ENCODE measurements at regions not wholly inside any gene's neighbourhood (a gene's known extent, or its start where the extent isn't known, plus 50 kb on each side); places are given as distances from the start of the nearest gene placed in this dataset.

DNA sequence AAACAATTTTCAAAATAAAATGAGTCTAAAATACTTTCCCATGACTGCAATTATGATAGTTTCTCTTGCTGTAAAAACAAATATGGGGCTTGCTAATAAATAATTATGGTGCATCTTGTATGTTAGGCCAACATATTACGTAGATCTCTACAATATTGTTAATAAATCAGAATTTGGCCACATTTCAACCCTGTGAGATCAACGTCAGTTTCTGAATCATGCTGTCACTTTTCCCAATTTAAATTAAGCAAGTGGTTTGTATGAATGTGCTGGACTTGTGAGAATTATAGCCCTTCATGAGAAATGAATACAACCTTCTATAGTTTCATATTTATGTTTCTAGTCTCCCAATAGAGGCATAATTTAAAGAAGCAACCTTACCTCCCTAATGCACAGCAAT lies 808.9 kb downstream of the SUCLG1 start:
- no peak for DNase-seq (ENCODE audit: low spot score)

DNA sequence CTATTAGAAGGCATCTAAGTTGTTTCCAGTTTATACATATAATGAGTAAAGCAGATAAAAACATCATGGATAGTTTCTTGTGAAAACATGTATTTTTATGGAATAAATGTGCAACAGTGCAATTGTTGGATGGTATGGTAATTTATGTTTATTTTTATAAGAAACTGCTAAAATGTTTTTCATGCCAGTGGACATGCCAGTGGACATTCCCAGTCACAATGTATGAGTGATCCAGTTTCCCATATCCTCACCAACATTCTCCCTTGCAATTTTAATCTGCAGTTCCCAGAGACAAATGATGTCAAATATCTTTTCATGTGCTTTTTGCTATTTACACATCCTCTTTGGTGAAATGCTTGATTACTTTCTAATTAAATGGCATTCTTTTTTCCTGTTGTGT lies 818.6 kb downstream of the SUCLG1 start:
- no peak for DNase-seq (ENCODE audit: low spot score)

DNA sequence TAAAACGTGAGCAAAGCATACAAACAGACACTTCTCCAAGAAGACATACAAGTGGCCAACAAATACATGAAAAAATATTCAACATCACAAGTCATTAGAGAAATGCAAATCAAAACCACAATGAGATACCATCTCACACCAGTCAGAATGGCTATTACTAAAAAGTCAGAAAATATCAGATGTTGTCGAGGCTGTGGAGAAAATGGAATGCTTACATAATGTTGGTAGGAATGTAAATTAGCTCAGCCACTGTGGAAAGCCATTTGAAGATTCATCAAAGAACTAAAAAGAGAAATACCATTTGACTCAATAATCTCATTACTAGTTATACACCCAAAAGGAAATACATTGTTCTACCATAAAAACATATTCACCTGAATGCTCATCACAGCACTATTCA lies 825.7 kb downstream of the SUCLG1 start:
- DNase-seq (ENCODE audit: low spot score), result no peak

DNA sequence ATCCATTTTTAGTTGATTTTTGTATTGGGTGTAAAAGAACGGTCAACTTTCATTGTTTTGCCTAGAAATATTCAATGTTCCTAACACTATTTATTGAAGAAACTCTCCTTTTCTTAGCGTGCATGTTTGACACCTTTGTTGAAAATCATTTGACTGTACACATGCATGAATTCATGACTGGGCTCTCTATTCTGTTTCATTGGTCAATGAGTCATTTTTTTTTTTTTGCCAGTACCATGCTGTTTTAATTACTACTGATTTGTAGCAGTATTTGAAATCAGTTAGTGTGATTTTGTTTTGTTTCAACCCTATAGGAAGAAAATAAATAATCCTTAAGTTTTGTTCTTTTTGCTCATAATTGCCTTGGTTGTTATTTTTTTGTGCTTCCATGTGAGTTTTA lies 828.7 kb downstream of the SUCLG1 start:
- no peak for DNase-seq (ENCODE audit: low spot score)

DNA sequence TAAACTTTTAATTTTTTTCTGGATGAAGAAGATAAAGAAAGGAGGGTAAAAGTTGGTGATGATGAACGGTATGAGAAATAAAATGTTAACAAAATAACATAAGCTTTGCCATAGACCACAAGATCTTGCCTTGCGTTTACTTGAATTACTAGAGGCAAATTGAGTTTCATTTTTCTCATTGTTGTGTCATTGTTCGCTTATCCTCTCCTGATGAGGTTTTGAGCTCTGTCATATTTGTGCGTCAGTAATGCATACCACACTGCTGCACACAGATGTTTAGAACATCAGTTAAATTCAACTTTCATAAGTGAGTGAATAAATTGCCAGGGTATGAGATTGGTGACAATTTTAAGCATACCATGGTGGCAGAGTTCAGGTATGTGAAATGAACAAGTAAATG lies 843.6 kb downstream of the SUCLG1 start:
- no peak for DNase-seq (ENCODE audit: low spot score)

DNA sequence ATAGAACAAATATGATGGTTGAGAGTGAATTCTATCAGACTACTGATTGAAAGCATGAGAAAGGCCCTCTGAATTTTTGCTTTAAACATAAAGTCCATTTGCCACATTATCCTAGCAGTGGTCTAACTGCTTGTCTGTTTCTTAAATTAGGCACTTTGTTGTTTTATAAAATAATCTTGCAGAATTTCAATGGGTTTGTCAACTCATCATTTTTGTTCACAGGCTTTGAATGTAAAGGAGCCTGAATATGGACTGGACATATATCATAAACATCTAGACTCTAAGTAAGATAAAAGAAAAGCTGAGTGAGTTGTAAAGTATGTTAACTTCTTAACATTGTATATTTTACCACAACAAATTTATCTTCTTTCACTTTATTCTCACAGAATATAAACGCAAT lies 845.9 kb downstream of the SUCLG1 start:
- no peak for DNase-seq (ENCODE audit: low spot score)

DNA sequence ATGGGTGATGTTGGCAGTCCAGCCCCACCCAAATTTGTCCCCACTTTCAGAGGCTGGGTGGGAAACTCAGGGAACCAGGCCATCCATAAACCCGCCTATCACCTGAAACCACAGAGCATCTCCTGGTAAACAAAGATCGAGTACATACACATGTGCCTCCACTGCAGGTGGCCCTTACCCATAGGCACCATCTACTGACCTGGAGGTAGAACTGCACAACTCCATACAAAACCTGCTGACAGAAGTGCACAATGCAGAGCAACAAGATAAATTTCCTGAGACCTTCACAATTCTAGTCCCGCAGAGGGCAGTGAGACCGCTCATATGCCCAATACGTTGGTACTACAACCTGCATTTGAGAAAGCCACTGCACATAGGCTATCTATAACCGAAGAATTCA lies 856.3 kb downstream of the SUCLG1 start:
- no peak for DNase-seq (ENCODE audit: low spot score)

DNA sequence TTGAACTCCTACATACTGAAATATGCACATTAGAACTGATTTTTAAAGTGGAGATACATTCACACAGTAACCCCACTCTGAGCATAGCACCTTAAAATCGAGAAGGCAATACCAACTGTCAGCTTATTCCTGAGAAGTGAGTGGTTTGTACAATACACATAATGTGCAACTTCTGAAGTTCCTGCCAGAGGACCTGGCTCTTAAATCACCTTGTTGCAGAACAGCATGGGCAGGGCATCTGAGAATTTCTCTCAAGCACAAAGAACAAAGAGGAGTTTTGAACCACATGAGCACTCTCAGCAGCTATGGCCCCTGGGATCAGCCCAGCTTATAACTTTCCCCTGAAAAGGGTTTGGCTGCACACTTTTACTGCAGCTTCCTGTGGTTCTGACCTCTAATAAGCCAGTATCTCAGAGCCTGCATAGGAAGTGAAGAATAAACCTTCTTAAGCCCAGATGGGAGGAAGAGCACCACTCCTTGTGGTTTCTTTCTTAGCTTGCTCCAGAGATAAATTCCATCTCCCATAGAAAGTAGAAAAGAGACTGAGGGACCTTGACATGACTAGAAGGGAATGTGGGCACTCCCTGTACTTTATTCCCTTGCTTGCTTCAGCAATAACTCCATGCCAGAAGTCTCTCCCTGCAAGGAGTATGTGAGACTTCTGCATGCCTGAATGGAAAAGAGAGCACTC lies 862.3 kb downstream of the SUCLG1 start:
- no peak for DNase-seq (ENCODE audit: low spot score)

DNA sequence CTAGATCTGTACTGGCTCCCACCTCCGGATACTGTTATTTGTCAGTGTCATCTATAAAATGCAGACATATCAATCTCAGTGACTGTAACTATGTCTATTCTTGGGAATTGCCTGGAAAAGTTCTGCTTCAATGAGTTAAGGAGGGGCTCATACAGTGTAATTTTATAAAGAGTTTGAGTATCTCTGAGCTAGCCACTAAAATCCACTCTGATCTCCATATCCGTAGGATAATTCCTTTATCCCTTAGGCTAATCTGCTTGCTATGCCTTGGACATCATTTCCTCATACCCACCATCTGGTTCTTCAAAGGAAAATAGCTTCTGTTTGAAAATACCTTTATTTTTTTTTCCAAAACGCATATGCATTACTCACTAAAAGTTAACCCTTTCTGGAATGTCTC lies 863.2 kb downstream of the SUCLG1 start:
- no peak for DNase-seq (ENCODE audit: low spot score)

DNA sequence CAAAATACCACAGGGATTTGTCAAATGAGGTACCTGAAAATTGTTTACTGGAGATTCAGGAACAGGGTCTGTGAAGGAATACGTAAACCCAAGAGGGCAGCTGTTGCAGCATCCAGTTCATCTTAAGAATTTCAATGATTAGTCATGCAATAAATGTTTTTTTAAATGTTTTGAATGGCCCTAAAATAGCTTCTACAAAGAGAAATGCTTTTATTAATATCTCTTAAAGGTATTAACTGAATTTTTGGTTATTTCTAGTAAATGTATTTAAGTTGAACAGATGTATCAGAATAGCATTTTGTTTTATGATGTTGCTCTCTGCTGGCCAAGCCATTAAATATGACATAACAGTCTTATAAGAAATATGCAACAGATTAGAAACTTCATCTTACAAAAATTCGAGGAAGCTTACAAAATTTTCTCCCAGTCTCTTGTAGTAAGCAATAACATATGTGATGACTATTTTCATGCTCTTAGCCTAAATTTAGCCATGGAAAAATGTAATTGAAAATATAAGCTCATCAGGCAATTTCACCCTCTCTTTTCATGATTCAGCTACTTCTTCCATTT lies 863.9 kb downstream of the SUCLG1 start:
- no peak for DNase-seq (ENCODE audit: low spot score)

DNA sequence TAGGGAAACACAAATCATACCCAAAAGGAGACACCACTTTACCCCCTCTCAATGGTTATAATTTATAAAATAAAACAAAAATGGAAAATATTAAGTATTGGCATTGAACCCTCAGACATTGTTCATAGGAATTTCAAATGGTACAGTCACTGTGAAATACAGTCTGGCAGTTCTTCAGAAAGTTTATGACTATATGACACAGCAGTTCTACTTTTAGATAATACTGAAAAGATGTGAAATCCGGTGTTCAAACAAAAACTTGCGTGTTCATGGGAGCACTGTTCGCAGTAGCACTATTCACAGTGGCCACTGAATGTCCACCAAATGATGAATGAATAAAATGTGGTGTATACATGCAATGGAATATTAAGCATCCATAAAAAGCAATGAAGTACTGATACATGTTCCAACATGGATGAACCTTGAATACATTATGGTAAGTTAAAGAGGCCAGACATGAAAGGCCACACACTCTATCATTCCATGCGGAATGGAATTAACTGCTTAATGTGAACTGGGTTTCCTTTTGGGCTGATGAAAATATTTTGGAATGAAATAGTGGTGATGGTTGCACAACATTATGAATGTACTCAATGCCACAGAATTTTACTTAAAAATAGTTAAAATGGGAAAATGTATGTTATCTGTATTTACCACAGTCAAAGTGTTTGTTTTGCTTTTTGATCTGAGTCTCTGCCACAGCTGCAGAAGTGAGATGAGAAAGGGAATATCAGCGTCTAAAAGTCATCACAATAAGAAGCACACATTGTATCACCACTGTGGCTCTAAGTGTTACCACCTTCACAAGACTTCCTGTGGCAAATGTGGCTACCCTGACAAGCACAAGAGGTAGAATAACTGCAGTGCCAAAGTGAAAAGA lies 864.6 kb downstream of the SUCLG1 start:
- DNase-seq (ENCODE audit: low spot score), result no peak

DNA sequence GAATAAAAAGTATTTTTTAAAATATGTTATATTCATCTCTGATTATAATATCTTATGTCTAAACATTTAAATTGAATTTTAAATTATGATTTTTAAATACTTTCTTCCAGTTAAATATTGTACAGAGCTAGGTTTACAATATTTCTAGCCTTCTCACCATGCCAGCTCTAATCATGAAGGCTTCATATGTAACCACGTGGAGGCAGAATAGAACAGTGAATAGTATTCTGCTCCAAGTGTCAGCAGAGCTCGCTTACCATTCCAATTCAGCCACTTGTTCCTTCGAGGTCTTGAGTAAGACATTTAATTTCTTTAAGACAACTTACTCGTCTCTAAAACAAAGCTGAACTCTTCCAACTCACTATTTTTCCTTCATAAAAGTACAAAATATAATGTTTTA lies 871.8 kb downstream of the SUCLG1 start:
- no peak for DNase-seq (ENCODE audit: low spot score)

DNA sequence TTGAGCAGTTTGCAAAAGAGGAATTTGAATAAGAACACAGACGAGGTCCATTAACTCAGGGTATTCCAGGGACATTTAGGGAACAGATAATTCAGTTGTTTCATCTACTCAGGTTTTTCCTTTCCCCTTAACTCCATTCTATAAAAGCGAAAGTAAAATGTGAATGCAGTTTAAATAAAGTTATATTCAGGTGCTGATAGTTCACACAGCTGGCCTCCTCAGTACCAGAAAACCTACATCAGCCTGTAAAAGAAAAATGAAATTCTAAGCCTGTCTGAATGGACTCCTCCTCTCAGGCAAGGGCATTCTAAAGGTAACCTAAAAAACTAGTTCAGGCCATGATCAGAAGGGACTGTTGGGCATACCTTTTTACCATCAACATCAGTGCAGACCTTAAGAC lies 873.8 kb downstream of the SUCLG1 start:
- DNase-seq (ENCODE audit: low spot score), result no peak

DNA sequence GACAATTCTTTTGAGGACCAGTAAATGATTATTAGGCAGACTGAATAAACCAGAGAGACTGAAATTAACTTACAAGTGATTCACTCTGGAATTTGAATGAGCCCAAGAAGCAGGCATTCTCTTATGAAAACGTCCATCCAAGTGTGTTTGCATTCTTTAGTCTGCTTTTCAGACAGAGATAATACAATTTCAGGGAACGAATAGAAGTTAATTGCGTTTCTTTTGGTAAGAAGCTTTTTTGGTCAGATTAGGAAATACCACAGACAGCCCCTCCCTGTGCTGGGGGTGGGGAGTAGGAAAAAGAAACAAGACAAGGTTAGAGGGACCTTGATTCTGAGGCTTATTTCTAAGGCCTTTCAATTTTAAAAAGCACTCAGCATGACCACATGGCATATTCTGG lies 874.4 kb downstream of the SUCLG1 start:
- DNase-seq (ENCODE audit: low spot score), result no peak

DNA sequence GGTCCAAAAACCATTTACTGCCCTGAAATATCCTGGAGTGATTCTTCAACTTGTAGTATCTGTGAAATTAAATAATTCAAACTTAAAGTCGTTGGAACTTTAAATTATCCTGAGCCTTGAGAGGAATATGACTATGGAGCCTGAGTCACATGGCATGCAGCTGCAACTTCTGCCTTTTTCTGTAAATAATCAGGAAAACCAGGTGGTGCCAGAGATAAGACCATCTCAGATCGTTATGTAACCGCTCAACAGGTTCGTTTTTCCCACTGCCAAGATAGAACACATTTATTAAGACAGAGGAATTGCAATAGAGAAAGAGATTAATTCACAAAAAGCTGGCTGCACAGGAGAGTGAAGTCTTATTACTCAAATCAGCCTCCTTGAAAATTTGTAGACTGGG lies 876.5 kb downstream of the SUCLG1 start:
- DNase-seq (ENCODE audit: low spot score), result no peak

DNA sequence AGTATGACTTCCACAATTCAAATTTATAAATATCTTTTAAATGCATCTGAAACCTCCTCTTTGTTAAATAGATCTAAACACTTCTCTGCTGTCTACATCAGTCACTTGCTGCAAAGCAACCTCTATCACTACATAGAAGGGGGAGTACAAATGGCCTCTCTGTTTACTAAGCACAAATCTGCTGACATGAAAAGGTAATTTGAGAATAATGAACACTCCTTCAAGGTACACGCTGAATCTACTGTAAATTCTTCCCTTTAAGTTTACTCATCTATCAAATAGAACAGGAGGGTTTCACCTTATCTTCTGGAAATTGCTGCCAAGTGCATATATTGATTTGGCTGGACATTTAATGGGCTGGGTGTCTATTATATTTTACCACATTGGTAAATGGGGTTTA lies 879.6 kb downstream of the SUCLG1 start:
- DNase-seq (ENCODE audit: low spot score), result no peak

DNA sequence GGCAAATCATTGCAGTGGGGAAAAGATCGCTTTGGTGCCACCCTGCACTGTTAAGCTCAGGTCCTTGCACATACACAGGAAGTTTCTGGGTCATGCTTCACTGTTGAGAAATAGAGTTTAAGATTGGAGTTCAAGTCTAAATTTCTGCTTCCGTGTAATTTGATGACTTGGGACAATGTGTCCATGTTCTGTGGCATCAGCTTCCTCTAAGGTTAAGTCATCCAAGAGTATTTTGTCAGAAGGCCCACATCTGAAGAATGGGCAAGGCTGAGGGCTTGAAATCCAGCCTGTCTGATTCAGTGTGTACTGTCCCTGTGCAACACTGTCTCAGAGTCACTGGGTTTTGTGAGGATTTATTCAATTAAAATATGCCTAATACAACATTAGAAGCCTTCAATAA lies 880.7 kb downstream of the SUCLG1 start:
- no peak for DNase-seq (ENCODE audit: low spot score)

DNA sequence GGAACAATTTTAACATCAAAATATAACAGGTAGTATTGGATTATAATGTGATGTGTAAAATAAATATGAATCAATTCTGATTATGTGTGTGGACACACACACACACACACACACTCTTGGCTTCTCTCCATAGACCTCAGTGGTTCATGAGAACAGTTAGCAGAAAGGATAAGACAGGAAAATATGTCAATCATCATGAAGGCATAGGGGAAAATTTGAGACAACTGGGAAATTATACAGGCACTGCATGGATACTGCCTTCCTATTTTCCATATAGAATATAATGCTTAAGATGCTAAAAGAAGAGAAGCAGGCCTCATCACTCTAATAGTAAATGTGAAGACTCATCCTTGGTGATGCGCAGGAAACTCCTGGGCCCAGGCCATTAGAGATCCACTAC lies 884.5 kb downstream of the SUCLG1 start:
- DNase-seq (ENCODE audit: low spot score), result no peak

DNA sequence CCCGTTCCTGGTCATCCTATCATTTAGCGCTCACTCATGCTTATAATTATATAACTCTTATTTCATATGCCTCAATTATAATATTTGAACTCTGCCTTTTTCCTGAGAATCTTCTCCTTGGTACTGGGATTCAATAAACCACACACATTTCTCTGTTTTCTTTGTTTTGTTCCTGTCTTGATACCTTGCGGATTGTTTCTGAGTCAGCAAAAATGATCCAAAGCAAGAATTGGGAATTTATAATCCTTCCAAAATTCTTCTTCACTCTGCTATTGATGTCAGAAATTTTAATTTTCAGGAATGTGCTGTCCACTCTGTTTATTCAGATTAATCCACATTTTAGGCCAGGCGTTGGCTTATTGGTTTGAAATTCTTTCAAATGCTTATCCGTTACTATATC lies 886.0 kb downstream of the SUCLG1 start:
- no peak for DNase-seq (ENCODE audit: low spot score)

DNA sequence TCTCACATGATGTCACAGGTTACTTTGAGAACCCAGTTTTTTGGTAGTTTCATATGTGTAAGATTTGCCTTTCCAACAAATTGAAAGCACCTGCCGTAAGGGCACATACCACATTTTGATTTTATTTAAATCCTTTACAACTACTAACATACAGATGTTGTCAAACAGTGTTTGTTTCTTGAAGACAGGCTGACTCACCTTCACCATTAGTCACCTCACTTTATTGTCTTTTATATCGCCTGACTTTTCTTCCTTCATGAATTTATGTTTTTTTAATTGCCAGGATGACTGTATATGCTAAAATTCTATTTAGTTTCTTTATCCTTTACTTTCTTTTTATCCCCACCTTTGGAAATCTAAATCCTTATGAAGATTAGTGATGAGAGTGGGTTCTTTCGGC lies 886.7 kb downstream of the SUCLG1 start:
- DNase-seq (ENCODE audit: low spot score), result no peak

DNA sequence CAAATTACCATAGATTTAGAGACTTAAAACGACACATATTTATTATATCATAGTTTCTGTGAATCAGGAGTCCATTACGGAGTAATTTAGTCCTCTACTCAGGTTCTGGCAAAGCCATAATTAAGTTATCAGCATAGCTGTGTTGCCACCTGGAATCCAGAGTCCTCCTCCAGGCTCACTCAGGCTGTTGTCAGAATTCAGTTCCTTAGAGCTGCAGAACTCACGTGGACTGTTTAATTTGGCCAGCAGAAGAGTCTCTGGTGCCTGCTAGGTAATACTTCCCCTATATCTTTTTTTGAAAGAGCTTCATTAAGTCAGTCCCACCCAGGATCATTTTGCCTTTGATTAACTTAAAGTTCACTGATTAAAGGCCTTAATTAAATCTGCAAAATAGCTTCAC lies 891.5 kb downstream of the SUCLG1 start:
- no peak for DNase-seq (ENCODE audit: low spot score)

DNA sequence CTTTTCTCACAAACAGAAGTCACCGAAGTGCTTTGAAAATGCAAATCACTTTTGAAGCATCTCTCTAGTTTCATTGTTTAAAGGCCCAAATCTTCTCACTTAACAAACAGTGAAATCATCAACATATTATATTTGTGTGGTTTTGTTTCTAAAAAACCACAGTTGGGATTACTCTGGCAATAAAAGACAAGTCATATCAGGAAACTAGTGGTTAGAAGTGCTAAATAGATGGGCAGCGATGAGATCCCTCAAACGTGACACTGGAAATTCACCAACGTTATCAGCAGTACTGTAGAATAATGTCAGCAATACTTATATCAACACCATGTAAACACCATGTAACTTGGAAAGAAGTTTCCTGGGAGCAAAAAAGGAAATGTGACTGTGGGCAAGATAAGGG lies 893.5 kb downstream of the SUCLG1 start:
- no peak for DNase-seq (ENCODE audit: low spot score)

DNA sequence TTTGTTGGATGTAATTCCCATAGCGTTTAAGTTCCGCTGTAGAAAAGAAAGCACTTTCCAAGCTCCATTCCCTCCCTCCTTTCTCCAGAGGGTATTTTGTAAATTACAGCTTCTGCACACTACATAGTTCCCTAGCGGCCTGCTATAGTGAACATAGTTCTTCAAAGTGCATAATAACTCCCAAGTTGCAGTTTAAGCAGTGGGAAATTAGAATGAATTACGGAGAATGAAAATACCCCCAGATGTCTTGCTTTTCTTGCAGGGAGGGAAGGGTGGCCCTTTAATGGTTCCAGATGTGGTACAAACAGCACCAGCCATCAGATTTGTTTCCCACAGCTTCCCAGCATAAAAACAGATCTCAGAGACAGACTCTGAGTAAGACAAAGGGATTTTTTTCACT lies 893.9 kb downstream of the SUCLG1 start:
- no peak for DNase-seq (ENCODE audit: low spot score)

DNA sequence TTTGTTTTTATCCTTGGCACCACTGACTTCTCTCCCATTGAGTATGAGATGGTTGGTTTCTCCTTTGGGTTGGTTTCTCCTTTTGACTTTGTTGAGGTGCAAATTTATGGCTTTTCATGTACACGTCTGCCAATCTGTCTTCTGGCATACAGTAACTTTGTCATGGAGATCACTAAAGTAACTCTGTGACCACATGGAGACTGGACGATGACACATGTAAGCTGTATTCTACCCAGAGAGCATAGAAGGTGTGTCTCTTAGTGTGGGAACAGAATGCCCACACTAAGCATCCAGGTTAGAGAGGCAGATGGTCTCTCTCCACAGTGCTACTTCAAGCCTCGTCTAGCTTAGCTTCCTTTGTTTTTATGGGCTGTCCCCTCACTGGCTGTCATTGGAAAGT lies 897.5 kb downstream of the SUCLG1 start:
- no peak for DNase-seq (ENCODE audit: low spot score)

Data from ecto neural progenitor cell (in vitro differentiated cells).